ENCODE measurements at regions not wholly inside any gene's neighbourhood (a gene's known extent, or its start where the extent isn't known, plus 50 kb on each side); places are given as distances from the start of the nearest gene placed in this dataset.

GRCh38 chr10:108375691-108376090 lies 1211.2 kb upstream of the SORCS1 start (continued):
- no peak for TF ChIP-seq REST (IDR thresholded peaks at IDR 0.05)
- TF ChIP-seq RAD21 (IDR thresholded peaks at IDR 0.05): no peak
- TF ChIP-seq FOXA1 (IDR thresholded peaks at IDR 0.05): no peak
- no peak for TF ChIP-seq ATF3 (IDR thresholded peaks at IDR 0.05)
- TF ChIP-seq RXRA (IDR thresholded peaks at IDR 0.05): no peak
- TF ChIP-seq YY1 (IDR thresholded peaks at IDR 0.05): no peak
- no peak for TF ChIP-seq EGR1 (IDR thresholded peaks at IDR 0.05; ENCODE audit: low read depth in 2 of 2)
- no peak for TF ChIP-seq FOXA2 (IDR thresholded peaks at IDR 0.05)
- TF ChIP-seq HNF4G (IDR thresholded peaks at IDR 0.05): no peak
- no peak for TF ChIP-seq NR2F2 (IDR thresholded peaks at IDR 0.05)
- TF ChIP-seq HNF4A (conservative IDR thresholded peaks at IDR 0.05): no peak
- TF ChIP-seq TAF1 (conservative IDR thresholded peaks at IDR 0.05): no peak

- H3K36me3 ChIP-seq (ENCODE audit: control insufficient read depth in 4 of 4, insufficient read depth in 3 of 4, low read depth in 1 of 4, low read length in 3 of 4): no peaks in the 10 kb centered on the region
- no peak overlapping the region for H3K9ac ChIP-seq (ENCODE audit: low read depth in 1 of 2, low read length in 2 of 2)
- no peak for DNase-seq (ENCODE audit: low spot score)
- no peak overlapping the region for H3K27ac ChIP-seq (ENCODE audit: low read depth in 1 of 2, low read length in 2 of 2)
- TF ChIP-seq REST (IDR thresholded peaks at IDR 0.05) (no peak), EGR1 (IDR thresholded peaks at IDR 0.05; ENCODE audit: low read depth in 2 of 2) (no peak), ZBTB33 (IDR thresholded peaks at IDR 0.05) (no peak), FOXA2 (IDR thresholded peaks at IDR 0.05) (no peak), JUND (IDR thresholded peaks at IDR 0.05) (no peak), RXRA (IDR thresholded peaks at IDR 0.05) (no peak), HNF4G (IDR thresholded peaks at IDR 0.05) (no peak), MAX (IDR thresholded peaks at IDR 0.05) (no peak), YY1 (IDR thresholded peaks at IDR 0.05) (no peak), TAF1 (conservative IDR thresholded peaks at IDR 0.05) (no peak)
- no peak overlapping the region for H3K4me3 ChIP-seq (ENCODE audit: low read depth in 1 of 3, low read length in 3 of 3)
- WGBS: 68% methylated on average over 1 of the region's 1 CpG
- H3K27me3 ChIP-seq (ENCODE audit: control insufficient read depth in 4 of 4, insufficient read depth in 4 of 4, low read length in 3 of 4): peaks cover 0 to 3% (median 0%) of the 10 kb centered on the region in 4 donors
- H3K4me1 ChIP-seq (ENCODE audit: control insufficient read depth in 4 of 4, insufficient read depth in 4 of 4, low read length in 3 of 4): no peaks in the 10 kb centered on the region
- no peaks in the 10 kb centered on the region for H3K9me3 ChIP-seq (ENCODE audit: control insufficient read depth in 4 of 4, low read length in 3 of 4)
These were observed 1210.5 kb upstream of the SORCS1 start for GRCh38 chr10:108374991-108375390.

Data from liver (tissue), 7 donors.